Left renal cortex interstitium (tissue), 4 donors: ENCODE measurements at regions not wholly inside any gene's neighbourhood (a gene's known extent, or its start where the extent isn't known, plus 50 kb on each side); places are given as distances from the start of the nearest gene placed in this dataset.

ENCODE experiments used
- DNase-seq, 4 donors: peaks; one replicate each; pipeline ENCODE4 v3.0.0-alpha.2; 2013; ENCODE audit warnings: low read depth in 4 of 4, low spot score in 2 of 4, missing footprints in 1 of 4

GRCh38 chr4:137333031-137333430, 199.3 kb downstream of the PCDH18 start:
- DNase-seq: no peak

GRCh38 chr4:137312257-137312656, 220.0 kb downstream of the PCDH18 start:
- no peak for DNase-seq

GRCh38 chr4:137310593-137311490, 221.5 kb downstream of the PCDH18 start:
- DNase-seq: no peak

- no peak for DNase-seq
Observed at GRCh38 chr4:137310166-137310565, 222.1 kb downstream of the PCDH18 start.

GRCh38 chr4:137309424-137309823, 222.9 kb downstream of the PCDH18 start:
- no peak for DNase-seq

- DNase-seq: no peak
Observed at GRCh38 chr4:137307806-137308205, 224.5 kb downstream of the PCDH18 start.

- no peak for DNase-seq
Observed at GRCh38 chr4:137300776-137301175, 231.5 kb downstream of the PCDH18 start.

GRCh38 chr4:137299281-137299680, 233.0 kb downstream of the PCDH18 start:
- no peak for DNase-seq

- DNase-seq: no peak
Observed at GRCh38 chr4:137293281-137293680, 239.0 kb downstream of the PCDH18 start.

GRCh38 chr4:137283737-137284136, 248.6 kb downstream of the PCDH18 start:
- no peak for DNase-seq

- DNase-seq: no peak
Observed at GRCh38 chr4:137278431-137278830, 253.9 kb downstream of the PCDH18 start.

GRCh38 chr4:137274404-137274803, 257.9 kb downstream of the PCDH18 start:
- no peak for DNase-seq

- DNase-seq: no peak
Observed at GRCh38 chr4:137267024-137267423, 265.3 kb downstream of the PCDH18 start.

- DNase-seq: no peak
Observed at GRCh38 chr4:137266511-137266910, 265.8 kb downstream of the PCDH18 start.

- DNase-seq: no peak
Observed at GRCh38 chr4:137263206-137263605, 269.1 kb downstream of the PCDH18 start.

GRCh38 chr4:137253949-137254348, 278.3 kb downstream of the PCDH18 start:
- DNase-seq: no peak

- no peak for DNase-seq
Observed at GRCh38 chr4:137249112-137249511, 283.2 kb downstream of the PCDH18 start.

GRCh38 chr4:137238456-137239162, 293.7 kb downstream of the PCDH18 start:
- DNase-seq: no peak

- no peak for DNase-seq
Observed at GRCh38 chr4:137226900-137227299, 305.4 kb downstream of the PCDH18 start.

- DNase-seq: no peak
Observed at GRCh38 chr4:137226221-137226620, 306.1 kb downstream of the PCDH18 start.

- DNase-seq: no peak
Observed at GRCh38 chr4:137213372-137214173, 318.7 kb downstream of the PCDH18 start.
